H1 (cell line): ENCODE measurements at regions not wholly inside any gene's neighbourhood (a gene's known extent, or its start where the extent isn't known, plus 50 kb on each side); places are given as distances from the start of the nearest gene placed in this dataset.

Source experiments
- BACH1 ChIP-seq: IDR thresholded peaks from 2 replicates; pipeline ENCODE4 v1.6.1; 2012; ENCODE audit warnings: low read length, improper control_type of control experiment
- CTBP2 ChIP-seq: IDR thresholded peaks from 2 replicates; pipeline ENCODE4 v1.7.0; 2011; ENCODE audit warnings: borderline replicate concordance, mild to moderate bottlenecking, moderate library complexity, mixed read lengths, low read length; ENCODE audit not compliant: insufficient read depth, insufficient read length
- RFX5 ChIP-seq: IDR thresholded peaks from 2 replicates; pipeline ENCODE4 v1.6.1; 2011; ENCODE audit warnings: low read depth, low read length, improper control_type of control experiment, borderline replicate concordance
- SRF ChIP-seq: IDR thresholded peaks from 2 replicates; pipeline ENCODE4 v1.6.1; 2011; ENCODE audit warnings: mild to moderate bottlenecking, low read depth, low read length, moderate library complexity
- YY1 ChIP-seq: IDR thresholded peaks from 2 replicates; pipeline ENCODE4 v1.6.1; 2011; ENCODE audit warnings: low read depth, mild to moderate bottlenecking, low read length

DNA sequence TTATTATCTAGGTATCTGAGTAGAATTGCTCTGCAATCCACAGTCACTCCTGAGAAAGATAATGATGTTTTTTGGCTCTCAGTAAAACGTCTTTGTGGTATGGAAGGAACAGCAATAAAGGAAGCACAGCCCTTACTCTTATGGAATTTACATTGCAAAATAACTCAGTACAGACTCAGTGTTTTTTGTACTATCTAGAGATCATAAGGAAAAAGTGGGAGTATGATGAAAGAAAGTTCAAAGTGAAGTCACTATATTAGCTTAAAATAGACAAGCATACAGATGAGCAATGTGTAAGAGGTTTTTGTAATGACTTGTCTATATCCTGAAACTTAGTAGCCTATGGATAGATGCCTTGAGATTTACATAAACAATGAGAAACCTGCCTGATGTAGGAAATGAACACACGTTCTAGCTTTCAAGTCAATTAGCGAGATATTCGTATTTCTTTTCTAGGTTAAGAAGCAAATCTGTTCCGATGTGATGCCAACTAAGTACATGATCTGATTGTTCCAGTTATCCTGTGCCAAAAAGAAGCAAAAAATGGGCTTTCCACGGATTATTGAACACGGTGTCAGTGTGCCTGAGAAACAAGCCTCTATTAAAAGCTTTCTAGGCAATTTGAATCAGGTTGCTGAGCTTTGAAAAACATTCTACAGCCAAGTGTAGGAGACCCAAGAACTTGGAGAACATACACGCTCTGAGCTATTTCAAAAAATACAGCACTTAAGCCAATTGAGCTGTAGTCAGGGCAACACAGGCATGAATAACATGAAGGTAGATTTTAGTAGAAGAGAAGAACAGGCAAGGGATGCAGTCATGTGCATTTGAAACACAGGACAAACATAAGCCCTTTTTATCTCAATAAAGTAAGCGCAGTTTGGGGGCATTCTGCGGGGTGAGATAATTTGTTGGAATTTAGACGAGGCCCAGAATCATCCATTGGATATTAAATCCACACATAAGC is 86.3 kb upstream of the TAF11L2 start (continued):
- TF ChIP-seq RFX5 (no peak), YY1 (no peak), BACH1 (no peak), CTBP2 (no peak), SRF (no peak)
